WTC11 (cell line): ENCODE measurements at regions not wholly inside any gene's neighbourhood (a gene's known extent, or its start where the extent isn't known, plus 50 kb on each side); places are given as distances from the start of the nearest gene placed in this dataset.

Source experiments
- ATAC-seq: fragments of 200-7000 bp; cut with Tn5 transposase; 2 replicates; pipeline ENCODE4 v1.10.0; 2021; ENCODE audit warnings: mild to moderate bottlenecking, moderate library complexity
- CTCF ChIA-PET: fragments of 300-600 bp; sonication (Branson Sonifier 250); formaldehyde crosslinking; loops from one replicate; lab custom pipeline; 2021; ENCODE audit warnings: antibody characterized with exemption; lab: Charles Lee
- POLR2A ChIA-PET: fragments of 350-600 bp; sonication (Branson Sonifier 250); formaldehyde crosslinking; loops from one replicate; lab custom pipeline; 2021; ENCODE audit warnings: antibody characterized with exemption; lab: Charles Lee
- DNase-seq: peaks from one replicate; pipeline ENCODE4 v3.0.0; 2021; ENCODE audit warnings: low spot score
- H3K27ac Mint-ChIP-seq: 2 replicates; pipeline ENCODE4 v1.8.0; 2021; ENCODE audit warnings: mixed read lengths
- H3K27me3 Mint-ChIP-seq: 2 replicates; pipeline ENCODE4 v1.8.0; 2021; ENCODE audit warnings: low read depth, mild to moderate bottlenecking, moderate library complexity, mixed read lengths
- H3K36me3 Mint-ChIP-seq: 2 replicates; pipeline ENCODE4 v1.8.0; 2021; ENCODE audit warnings: mixed read lengths
- H3K4me1 Mint-ChIP-seq: 2 replicates; pipeline ENCODE4 v1.8.0; 2022; ENCODE audit warnings: mixed read lengths
- H3K4me3 Mint-ChIP-seq: 2 replicates; pipeline ENCODE4 v1.8.0; 2021; ENCODE audit warnings: mild to moderate bottlenecking, moderate library complexity, mixed read lengths
- H3K9me3 Mint-ChIP-seq: 2 replicates; pipeline ENCODE4 v1.8.0; 2021; ENCODE audit warnings: mixed read lengths
- ATF1 ChIP-seq: sonication (generic); formaldehyde crosslinking; IDR thresholded peaks from 2 replicates; pipeline ENCODE4 v1.8.1; 2023; ENCODE audit warnings: mild to moderate bottlenecking, moderate library complexity, missing genetic modification reagents
- CREM ChIP-seq: sonication (generic); formaldehyde crosslinking; IDR thresholded peaks from 2 replicates; pipeline ENCODE4 v1.8.1; 2022; ENCODE audit warnings: mild to moderate bottlenecking, missing genetic modification reagents, moderate library complexity
- E2F4 ChIP-seq: sonication (generic); formaldehyde crosslinking; IDR thresholded peaks from 2 replicates; pipeline ENCODE4 v1.8.1; 2022; ENCODE audit warnings: low read depth, mild to moderate bottlenecking, moderate library complexity, missing genetic modification reagents, borderline replicate concordance
- E2F5 ChIP-seq: sonication (generic); formaldehyde crosslinking; IDR thresholded peaks from 2 replicates; pipeline ENCODE4 v1.8.1; 2022; ENCODE audit warnings: mild to moderate bottlenecking, moderate library complexity, missing genetic modification reagents
- ERG ChIP-seq: fragments of 250-450 bp; sonication (Bioruptor Pico); IDR thresholded peaks from 2 replicates; pipeline ENCODE4 v1.8.0; 2021; ENCODE audit warnings: mild to moderate bottlenecking
- ETV6 ChIP-seq: sonication (generic); formaldehyde crosslinking; IDR thresholded peaks from 2 replicates; pipeline ENCODE4 v1.8.1; 2022; ENCODE audit warnings: mild to moderate bottlenecking, missing genetic modification reagents
- GABPB1 ChIP-seq: sonication (generic); formaldehyde crosslinking; IDR thresholded peaks from 2 replicates; pipeline ENCODE4 v1.8.1; 2023; ENCODE audit warnings: mild to moderate bottlenecking, missing genetic modification reagents
- GRHL2 ChIP-seq: fragments of 250-450 bp; sonication (Bioruptor Pico); IDR thresholded peaks from 2 replicates; pipeline ENCODE4 v1.8.0; 2022; ENCODE audit warnings: mild to moderate bottlenecking, moderate library complexity; ENCODE audit not compliant: insufficient replicate concordance, severe bottlenecking
- IRF2 ChIP-seq: sonication (generic); formaldehyde crosslinking; IDR thresholded peaks from 2 replicates; pipeline ENCODE4 v1.8.0; 2022; ENCODE audit warnings: low read depth, missing genetic modification reagents, borderline replicate concordance
- MLX ChIP-seq: sonication (generic); formaldehyde crosslinking; IDR thresholded peaks from 2 replicates; pipeline ENCODE4 v1.8.1; 2023; ENCODE audit warnings: mild to moderate bottlenecking, missing genetic modification reagents, moderate library complexity
- NFE2L1 ChIP-seq: sonication (generic); formaldehyde crosslinking; IDR thresholded peaks from 2 replicates; pipeline ENCODE4 v1.8.1; 2023; ENCODE audit warnings: missing genetic modification reagents
- NFYB ChIP-seq: sonication (generic); formaldehyde crosslinking; conservative IDR thresholded peaks from 2 replicates; pipeline ENCODE4 v1.8.0; 2022; ENCODE audit warnings: low read depth, missing genetic modification reagents
- NR1H2 ChIP-seq: sonication (generic); formaldehyde crosslinking; IDR thresholded peaks from 2 replicates; pipeline ENCODE4 v1.9.0; 2021; ENCODE audit warnings: mild to moderate bottlenecking, moderate library complexity, missing genetic modification reagents
- RELA ChIP-seq: sonication (generic); formaldehyde crosslinking; IDR thresholded peaks from 2 replicates; pipeline ENCODE4 v1.8.1; 2022; ENCODE audit warnings: missing genetic modification reagents, mild to moderate bottlenecking, borderline replicate concordance
- RORB ChIP-seq: fragments of 250-450 bp; sonication (Bioruptor Pico); IDR thresholded peaks from 2 replicates; pipeline ENCODE4 v1.9.0; 2021; ENCODE audit warnings: mild to moderate bottlenecking
- SMAD3 ChIP-seq: sonication (generic); formaldehyde crosslinking; IDR thresholded peaks from 2 replicates; pipeline ENCODE4 v1.8.0; 2022; ENCODE audit warnings: missing genetic modification reagents, mild to moderate bottlenecking, borderline replicate concordance
- TEAD4 ChIP-seq: sonication (generic); formaldehyde crosslinking; IDR thresholded peaks from 2 replicates; pipeline ENCODE4 v1.8.0; 2022; ENCODE audit warnings: mild to moderate bottlenecking, missing genetic modification reagents
- TP53 ChIP-seq: sonication (generic); formaldehyde crosslinking; IDR thresholded peaks from 2 replicates; pipeline ENCODE4 v1.8.1; 2023; ENCODE audit warnings: mild to moderate bottlenecking, missing genetic modification reagents
- USF2 ChIP-seq: sonication (generic); formaldehyde crosslinking; IDR thresholded peaks from 2 replicates; pipeline ENCODE4 v1.8.1; 2023; ENCODE audit warnings: mild to moderate bottlenecking, missing genetic modification reagents, moderate library complexity
- ZBTB21 ChIP-seq: sonication (generic); formaldehyde crosslinking; IDR thresholded peaks from 2 replicates; pipeline ENCODE4 v1.8.1; 2023; ENCODE audit warnings: mild to moderate bottlenecking, missing genetic modification reagents, borderline replicate concordance
- ZNF219 ChIP-seq: sonication (generic); formaldehyde crosslinking; IDR thresholded peaks from 2 replicates; pipeline ENCODE4 v1.8.0; 2023; ENCODE audit warnings: missing genetic modification reagents, mild to moderate bottlenecking, borderline replicate concordance
- ZNF317 ChIP-seq: sonication (generic); formaldehyde crosslinking; IDR thresholded peaks from 2 replicates; pipeline ENCODE4 v1.8.1; 2023; ENCODE audit warnings: low read depth, mild to moderate bottlenecking, moderate library complexity, missing genetic modification reagents, borderline replicate concordance
- ZNF396 ChIP-seq: fragments of 250-450 bp; sonication (Bioruptor Pico); IDR thresholded peaks from 2 replicates; pipeline ENCODE4 v1.8.0; 2021; ENCODE audit warnings: mild to moderate bottlenecking, moderate library complexity, borderline replicate concordance
- ZNF425 ChIP-seq: fragments of 250-450 bp; sonication (Bioruptor Pico); conservative IDR thresholded peaks from 2 replicates; pipeline ENCODE4 v1.9.0; 2021; ENCODE audit warnings: mild to moderate bottlenecking

GRCh38 chr2:216807857-216808272, 52.0 kb downstream of the TNP1 start (continued):
- TF ChIP-seq ZNF425 (CRISPR knock-in tag) = no peak

GRCh38 chr2:216804357-216805350, 55.2 kb downstream of the TNP1 start:
- Mint-ChIP-seq H3K27me3 (no peaks in the 10 kb centered on the region; the same call in 1 of the 2 replicates), H3K4me3 (no peak overlapping the region), H3K36me3 (no peaks in the 10 kb centered on the region), H3K4me1 (no peaks in the 10 kb centered on the region), H3K27ac (no peak overlapping the region), H3K9me3 (no peaks in the 10 kb centered on the region)
- ChIA-PET CTCF (no interaction called here), POLR2A (no interaction called here)
- DNase-seq (no peak), ATAC-seq (no peak)
- TF ChIP-seq ETV6 (CRISPR knock-in tag) = no peak
- TF ChIP-seq RORB = no peak
- no peak for TF ChIP-seq GABPB1 (CRISPR knock-in tag)
- TF ChIP-seq MLX (CRISPR knock-in tag) = no peak
- no peak for TF ChIP-seq GRHL2
- TF ChIP-seq ZNF317 (CRISPR knock-in tag) = no peak
- TF ChIP-seq ZNF396 = no peak
- TF ChIP-seq ERG (CRISPR knock-in tag) = no peak

- Mint-ChIP-seq H3K27ac (no peak overlapping the region), H3K9me3 (no peaks in the 10 kb centered on the region), H3K4me3 (no peak overlapping the region), H3K36me3 (no peaks in the 10 kb centered on the region), H3K27me3 (no peaks in the 10 kb centered on the region; the same call in 1 of the 2 replicates), H3K4me1 (no peaks in the 10 kb centered on the region)
- no peak for DNase-seq
- TF ChIP-seq TP53 (CRISPR knock-in tag) (no peak), GRHL2 (no peak), NFE2L1 (no peak), ZNF396 (no peak), USF2 (CRISPR knock-in tag) (no peak), TEAD4 (CRISPR knock-in tag) (no peak), ATF1 (no peak), CREM (CRISPR knock-in tag) (no peak), ZBTB21 (CRISPR knock-in tag) (no peak), NFYB (CRISPR knock-in tag) (no peak), IRF2 (CRISPR knock-in tag) (no peak), ZNF219 (CRISPR knock-in tag) (no peak), NR1H2 (CRISPR knock-in tag) (no peak), RELA (no peak), SMAD3 (no peak), E2F5 (CRISPR knock-in tag) (no peak), E2F4 (no peak)
- ATAC-seq = no peak
- CTCF ChIA-PET = no interaction called here
- POLR2A ChIA-PET = no interaction called here
Observed at GRCh38 chr2:216803791-216804190, 56.1 kb downstream of the TNP1 start.
